Astrocyte of the hippocampus (primary cell): ENCODE measurements at regions not wholly inside any gene's neighbourhood (a gene's known extent, or its start where the extent isn't known, plus 50 kb on each side); places are given as distances from the start of the nearest gene placed in this dataset.
"Not testable (repeated sequence)": the region's sequence is repeated elsewhere in the genome, so short reads cannot be mapped to it uniquely, and the experiment has no call there.

Experiments used
- DNase-seq: peaks from one replicate; pipeline ENCODE4 v3.0.0; 2011; ENCODE audit warnings: low read depth, low spot score

DNA sequence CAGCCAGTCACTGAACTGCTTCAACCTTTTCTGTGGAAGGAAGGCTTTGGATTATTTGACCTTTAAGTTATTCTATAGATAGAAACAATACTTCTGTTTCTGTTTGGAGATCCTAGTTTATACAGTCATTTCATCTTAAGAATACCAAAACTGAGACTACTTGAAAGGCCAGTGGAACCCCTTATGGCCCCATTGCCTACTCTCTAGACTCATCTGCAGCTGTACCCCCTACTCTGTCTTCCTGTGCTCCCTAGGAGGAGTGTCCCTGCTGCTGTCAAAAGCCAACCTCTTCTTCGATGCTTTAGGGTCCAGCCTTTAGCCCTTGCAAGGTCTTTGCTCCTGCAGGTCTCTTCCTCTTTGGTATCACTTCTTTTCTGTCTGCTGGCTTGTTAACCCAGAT, 169.6 kb downstream of the EDEM1 start:
- DNase-seq = no peak

GRCh38 chr3:5358911-5359310, 171.4 kb downstream of the EDEM1 start:
- no peak for DNase-seq

- no peak for DNase-seq
Measured at GRCh38 chr3:5360453-5360852, 172.9 kb downstream of the EDEM1 start.

GRCh38 chr3:5366746-5367145, 179.2 kb downstream of the EDEM1 start:
- no peak for DNase-seq

GRCh38 chr3:5371555-5371954, 184.0 kb downstream of the EDEM1 start:
- not testable (repeated sequence) for DNase-seq

DNA sequence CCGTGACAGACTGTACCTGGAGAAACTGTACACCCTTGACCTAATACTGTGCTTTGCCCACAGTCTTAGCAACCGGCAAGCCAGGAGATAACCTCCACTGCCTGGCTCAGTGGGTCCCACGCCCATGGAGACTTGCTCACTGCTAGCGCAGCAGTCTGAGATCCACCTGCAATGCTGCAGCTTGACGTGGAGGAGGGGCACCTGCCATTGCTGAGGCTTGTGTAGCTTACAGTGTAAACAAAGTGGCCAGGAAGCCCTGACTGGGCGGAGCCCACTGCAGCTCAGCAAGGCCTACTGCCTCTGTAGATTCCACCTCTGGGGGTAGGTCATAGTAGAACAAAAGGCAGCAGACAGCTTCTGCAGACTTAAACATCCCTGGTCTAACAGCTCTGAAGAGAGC, 189.3 kb downstream of the EDEM1 start:
- no peak for DNase-seq

GRCh38 chr3:5379266-5379665, 191.8 kb downstream of the EDEM1 start:
- not testable (repeated sequence) for DNase-seq

- DNase-seq = not testable (repeated sequence)
Measured at GRCh38 chr3:5383486-5384263, 196.2 kb downstream of the EDEM1 start.

DNA sequence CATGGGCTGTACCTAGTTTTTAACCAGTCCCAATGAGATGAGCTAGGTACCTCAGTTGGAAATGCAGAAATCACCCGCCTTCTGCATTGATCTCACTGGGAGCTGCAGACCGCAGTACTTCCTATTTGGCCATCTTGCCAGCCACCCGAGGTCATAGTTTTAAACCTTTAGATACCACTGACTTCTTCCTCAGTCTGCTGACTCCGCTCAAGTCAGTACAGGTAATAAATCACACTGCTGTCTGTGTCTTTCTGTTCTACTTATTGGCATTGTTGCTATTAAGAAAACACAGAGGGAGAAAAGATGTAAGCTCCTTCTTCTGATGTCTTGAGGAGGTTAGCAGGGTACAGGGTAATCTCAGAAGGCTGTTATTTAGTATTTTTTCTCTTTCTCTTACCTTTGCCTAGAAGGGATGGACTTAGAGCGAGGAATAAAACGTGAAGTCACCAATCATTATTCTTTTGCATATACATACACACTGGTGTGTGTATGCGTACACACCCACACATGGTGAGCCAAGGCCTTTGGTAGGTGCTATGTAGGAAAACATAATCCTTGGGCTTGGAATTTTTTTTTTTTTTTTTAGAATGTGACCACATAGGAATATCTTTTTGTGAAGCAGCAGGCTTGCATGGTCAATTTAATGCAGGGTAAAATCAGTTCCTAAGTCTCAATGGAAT, 197.2 kb downstream of the EDEM1 start:
- DNase-seq = no peak

- DNase-seq = no peak
Measured at GRCh38 chr3:5388091-5388490, 200.6 kb downstream of the EDEM1 start.

GRCh38 chr3:5389057-5389456, 201.6 kb downstream of the EDEM1 start:
- DNase-seq = peak; percentile 22

- DNase-seq = no peak
Measured at GRCh38 chr3:5390221-5390620, 202.7 kb downstream of the EDEM1 start.

DNA sequence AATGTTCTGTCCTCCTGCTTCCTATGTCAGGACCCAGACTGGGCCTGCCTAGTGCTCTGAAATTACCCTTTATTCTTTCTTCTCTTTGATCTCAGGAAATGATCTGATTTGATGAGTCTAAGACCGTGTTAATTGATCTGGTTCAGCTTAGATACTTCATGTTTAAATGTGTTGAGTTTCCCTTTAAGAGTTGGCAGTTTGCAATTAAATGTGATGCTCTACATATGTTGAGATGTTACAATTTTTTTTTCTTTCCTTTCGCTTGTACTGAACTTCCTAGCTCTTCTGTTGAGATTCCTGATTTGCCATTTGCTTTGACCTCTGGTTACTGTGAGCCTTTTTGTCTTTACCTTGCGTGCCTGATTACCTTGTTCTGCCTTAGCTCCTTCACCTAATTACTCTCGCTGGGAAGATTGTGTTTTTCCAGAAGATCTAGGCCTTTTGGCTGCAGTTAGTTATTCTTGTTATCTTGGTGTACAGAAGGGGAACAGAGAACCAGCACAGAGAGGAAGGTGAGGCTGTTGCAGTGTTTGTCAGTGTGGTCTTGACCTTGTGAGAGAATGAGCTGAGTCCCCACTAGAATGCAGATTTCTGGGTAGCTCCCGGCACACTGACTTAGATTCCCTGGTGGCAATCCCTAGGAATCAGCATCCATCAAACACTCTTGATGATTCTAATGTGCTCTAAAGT, 203.6 kb downstream of the EDEM1 start:
- DNase-seq = no peak

- DNase-seq = no peak
Measured at GRCh38 chr3:5401002-5401401, 213.5 kb downstream of the EDEM1 start.

DNA sequence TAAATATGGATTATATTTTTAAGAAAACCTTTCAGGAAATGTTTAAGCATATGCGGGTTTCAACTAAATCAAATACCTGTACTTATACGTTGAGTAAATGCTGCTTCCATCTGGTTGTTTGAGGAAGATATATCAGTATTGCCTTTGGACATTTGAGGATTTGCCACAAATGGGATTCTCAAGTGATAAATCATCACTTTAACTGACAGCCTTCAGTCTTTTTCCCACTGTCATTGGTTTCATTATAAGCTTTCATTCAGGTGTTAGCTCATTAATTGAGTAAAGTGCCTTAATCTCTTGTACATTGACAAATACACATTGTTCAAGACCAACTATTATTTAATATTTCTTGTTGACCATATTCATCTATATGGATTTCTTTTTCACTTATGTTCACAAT, 217.2 kb downstream of the EDEM1 start:
- no peak for DNase-seq

- no peak for DNase-seq
Measured at GRCh38 chr3:5411786-5412185, 224.3 kb downstream of the EDEM1 start.

DNA sequence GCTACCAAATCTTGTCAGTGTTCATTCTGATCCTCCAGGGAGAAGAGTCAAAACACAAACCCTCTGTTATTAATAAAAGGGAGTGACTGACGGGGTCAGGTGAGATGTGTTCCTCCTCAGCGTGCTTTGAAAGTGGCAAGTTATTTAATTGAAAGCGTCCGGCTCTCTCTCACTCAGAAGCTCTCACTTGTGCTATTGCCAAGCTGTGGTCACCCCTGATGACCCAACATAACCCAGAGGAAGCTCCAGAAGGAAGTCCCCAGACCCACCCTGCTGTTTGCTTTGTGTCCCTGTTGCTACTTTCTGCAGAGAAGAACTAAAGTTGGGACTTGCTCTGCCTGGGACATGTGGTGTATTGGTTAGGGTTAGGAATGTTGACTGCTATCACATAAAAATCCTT, 235.6 kb downstream of the EDEM1 start:
- no peak for DNase-seq

- no peak for DNase-seq
Measured at GRCh38 chr3:5423523-5423922, 236.0 kb downstream of the EDEM1 start.

GRCh38 chr3:5425371-5425770, 237.9 kb downstream of the EDEM1 start:
- no peak for DNase-seq

GRCh38 chr3:5426094-5426883, 238.8 kb downstream of the EDEM1 start:
- peak; percentile 89 for DNase-seq

- no peak for DNase-seq
Measured at GRCh38 chr3:5427021-5427420, 239.5 kb downstream of the EDEM1 start.

- no peak for DNase-seq
Measured at GRCh38 chr3:5427938-5428337, 240.4 kb downstream of the EDEM1 start.
